Keratinocyte (primary cell): ENCODE measurements at regions not wholly inside any gene's neighbourhood (a gene's known extent, or its start where the extent isn't known, plus 50 kb on each side); places are given as distances from the start of the nearest gene placed in this dataset.

Experiments
- EZH2 ChIP-seq: IDR thresholded peaks from one replicate; pipeline ENCODE4 v1.6.1; 2012; ENCODE audit warnings: inconsistent platforms, mild to moderate bottlenecking, low read length, moderate library complexity
- TF ChIP-seq, protein P1 (sequence below), 3 experiments: IDR thresholded peaks in 1 of 3; conservative IDR thresholded peaks in 1 of 3; optimal IDR thresholded peaks in 1 of 3; 2 replicates in 2 of 3; 3 replicates in 1 of 3; pipeline versions ENCODE3 to v1.5.1; 2011; ENCODE audit warnings: low read length in 3 of 3, mild to moderate bottlenecking in 3 of 3, moderate library complexity in 2 of 3, control low read depth in 1 of 3, inconsistent platforms in 1 of 3; ENCODE audit not compliant: insufficient read depth in 2 of 3; ENCODE audit errors: extremely low read depth in 1 of 3

DNA sequence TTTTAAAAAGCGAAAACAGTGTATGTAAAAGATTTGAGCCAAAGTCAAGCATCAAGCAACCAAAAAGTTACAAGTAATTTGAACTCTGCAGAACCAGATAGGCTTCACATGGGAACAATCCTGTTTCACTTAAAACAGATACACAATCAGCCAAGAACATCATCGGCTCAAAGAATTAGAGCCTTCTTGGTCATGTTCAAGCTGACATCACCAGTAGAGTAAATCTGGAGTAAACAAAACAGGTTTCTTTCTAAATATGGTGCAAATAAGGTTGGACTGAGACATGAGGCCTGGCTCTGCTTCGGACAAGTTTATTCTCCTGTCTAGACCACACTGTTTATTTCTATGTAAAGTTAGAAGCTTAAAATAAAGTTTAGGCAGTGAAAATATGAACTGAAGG, 116.0 kb downstream of the GMNC start:
- TF ChIP-seq, protein P1, sequence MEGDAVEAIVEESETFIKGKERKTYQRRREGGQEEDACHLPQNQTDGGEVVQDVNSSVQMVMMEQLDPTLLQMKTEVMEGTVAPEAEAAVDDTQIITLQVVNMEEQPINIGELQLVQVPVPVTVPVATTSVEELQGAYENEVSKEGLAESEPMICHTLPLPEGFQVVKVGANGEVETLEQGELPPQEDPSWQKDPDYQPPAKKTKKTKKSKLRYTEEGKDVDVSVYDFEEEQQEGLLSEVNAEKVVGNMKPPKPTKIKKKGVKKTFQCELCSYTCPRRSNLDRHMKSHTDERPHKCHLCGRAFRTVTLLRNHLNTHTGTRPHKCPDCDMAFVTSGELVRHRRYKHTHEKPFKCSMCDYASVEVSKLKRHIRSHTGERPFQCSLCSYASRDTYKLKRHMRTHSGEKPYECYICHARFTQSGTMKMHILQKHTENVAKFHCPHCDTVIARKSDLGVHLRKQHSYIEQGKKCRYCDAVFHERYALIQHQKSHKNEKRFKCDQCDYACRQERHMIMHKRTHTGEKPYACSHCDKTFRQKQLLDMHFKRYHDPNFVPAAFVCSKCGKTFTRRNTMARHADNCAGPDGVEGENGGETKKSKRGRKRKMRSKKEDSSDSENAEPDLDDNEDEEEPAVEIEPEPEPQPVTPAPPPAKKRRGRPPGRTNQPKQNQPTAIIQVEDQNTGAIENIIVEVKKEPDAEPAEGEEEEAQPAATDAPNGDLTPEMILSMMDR (optimal IDR thresholded peaks at IDR 0.05 in 1 of 3, IDR thresholded peaks at IDR 0.05 in 1 of 3, conservative IDR thresholded peaks at IDR 0.05 in 1 of 3; ENCODE audit: extremely low read depth in 1 of 3, insufficient read depth in 2 of 3, low read length in 3 of 3), result no peak
- TF ChIP-seq EZH2, result no peak
